ENCODE measurements at regions not wholly inside any gene's neighbourhood (a gene's known extent, or its start where the extent isn't known, plus 50 kb on each side); places are given as distances from the start of the nearest gene placed in this dataset.

DNA sequence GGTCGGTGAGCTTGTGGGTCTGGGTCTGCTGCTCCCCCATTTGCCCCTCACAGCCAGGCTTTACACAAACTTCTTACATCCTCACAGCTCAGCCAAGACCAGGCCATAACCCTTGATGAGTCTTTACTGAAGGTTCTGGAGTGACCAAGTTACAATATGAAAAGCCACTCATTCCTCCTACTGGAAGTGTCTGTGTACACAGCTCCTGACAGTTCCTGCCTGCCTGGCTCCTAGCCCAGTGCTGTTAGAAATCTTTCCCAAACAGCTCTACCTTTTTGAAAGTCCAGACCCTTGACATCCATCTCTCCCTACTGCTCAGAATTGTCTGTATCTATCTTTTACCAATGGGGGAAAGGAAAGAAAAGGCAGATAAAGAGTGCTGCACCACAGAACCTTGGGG lies 106.9 kb downstream of the PAX1 start:
- ChIA-PET POLR2A (no interaction called here), CTCF (no interaction called here)
- H3K36me3 ChIP-seq (ENCODE audit: control insufficient read depth, insufficient read depth, low read length) = no peaks in the 10 kb centered on the region
- DNase-seq (ENCODE audit: low read depth) = no peak
- H3K27me3 ChIP-seq (ENCODE audit: control insufficient read depth, insufficient read depth, low read length) = no peaks in the 10 kb centered on the region
- H3K4me3 ChIP-seq (ENCODE audit: low read depth, low read length) = no peak overlapping the region
- no peak for TF ChIP-seq CTCF (IDR thresholded peaks at IDR 0.05; ENCODE audit: insufficient read depth, low read depth, low read length)

DNA sequence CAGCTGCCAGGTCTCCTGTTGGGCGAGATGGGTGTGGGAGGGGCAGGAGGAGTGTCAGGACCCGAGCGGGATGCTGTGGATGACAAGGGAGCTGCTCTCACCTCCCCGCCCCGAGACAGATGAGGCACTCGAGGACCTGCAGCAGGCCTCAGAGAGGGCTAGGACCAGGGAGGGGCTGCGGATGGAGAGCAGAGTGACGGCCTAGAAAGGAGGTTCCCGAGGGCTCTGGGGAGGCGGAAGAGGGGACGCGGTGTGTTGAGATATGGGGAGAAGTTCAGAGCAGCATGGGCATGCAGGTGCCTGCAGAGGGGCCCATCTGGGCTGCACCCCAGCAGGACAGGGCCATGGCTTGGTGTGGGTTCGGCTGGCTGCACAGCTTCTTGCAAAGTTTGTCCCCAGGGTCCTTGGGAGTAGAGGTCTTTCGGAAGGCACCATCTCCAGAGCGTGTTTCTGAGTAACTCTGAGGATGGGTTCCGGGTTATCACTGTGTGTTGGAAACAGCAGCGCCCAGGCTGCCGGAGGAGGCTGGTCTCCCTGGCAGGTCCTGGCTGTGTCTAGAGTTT lies 104.6 kb downstream of the PAX1 start:
- no peak for TF ChIP-seq CTCF (IDR thresholded peaks at IDR 0.05; ENCODE audit: insufficient read depth, low read depth, low read length)
- no peak overlapping the region for H3K4me3 ChIP-seq (ENCODE audit: low read depth, low read length)
- DNase-seq (ENCODE audit: low read depth) = no peak
- CTCF ChIA-PET = no interaction called here
- POLR2A ChIA-PET = no interaction called here
- H3K36me3 ChIP-seq (ENCODE audit: control insufficient read depth, insufficient read depth, low read length) = no peaks in the 10 kb centered on the region
- no peaks in the 10 kb centered on the region for H3K27me3 ChIP-seq (ENCODE audit: control insufficient read depth, insufficient read depth, low read length)

DNA sequence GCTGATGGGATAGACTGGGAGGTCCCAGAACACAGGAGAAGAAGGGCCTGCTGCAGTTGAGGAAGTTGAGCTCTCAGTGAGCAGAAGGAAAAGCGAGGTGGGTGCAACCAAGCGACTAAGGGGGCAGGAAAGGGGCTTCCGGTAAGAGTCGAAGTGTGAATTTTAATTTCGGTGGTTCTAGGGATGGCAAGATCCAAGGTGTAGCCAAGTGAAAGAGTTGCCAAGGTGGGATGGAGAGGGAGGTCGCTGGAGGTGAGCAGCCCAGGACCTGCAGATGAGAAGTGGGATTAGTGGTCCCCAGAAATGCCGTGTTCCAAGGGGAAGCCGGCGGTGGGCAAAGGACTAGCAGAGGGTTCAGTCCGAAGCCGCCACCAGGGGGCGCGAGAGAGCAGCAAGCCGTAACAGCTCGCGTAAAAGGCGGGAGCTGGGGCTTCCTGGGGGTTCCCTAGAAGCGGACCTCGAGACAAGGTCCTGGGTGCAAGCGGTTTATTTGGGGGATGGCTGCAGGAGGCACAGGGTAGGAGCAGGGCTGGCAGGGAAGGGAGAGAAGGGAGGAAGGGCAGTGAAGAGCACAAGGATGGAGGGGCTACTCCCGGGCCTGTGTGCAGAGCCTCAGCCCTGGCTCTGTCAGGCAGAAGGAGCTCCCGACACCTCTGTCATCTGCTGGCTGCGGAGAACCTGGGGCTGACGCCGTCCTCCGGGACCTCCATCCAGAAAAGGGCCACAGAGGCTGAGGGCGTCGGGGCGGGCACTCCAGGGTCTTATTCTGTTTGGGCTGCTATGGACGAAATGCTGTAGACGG lies 103.6 kb downstream of the PAX1 start:
- ChIA-PET POLR2A (no interaction called here), CTCF (no interaction called here)
- H3K4me3 ChIP-seq (ENCODE audit: low read depth, low read length) = no peak overlapping the region
- peak; percentile 18; the same call in 1 of the 2 replicates for TF ChIP-seq CTCF (IDR thresholded peaks at IDR 0.05; ENCODE audit: insufficient read depth, low read depth, low read length)
- no peaks in the 10 kb centered on the region for H3K36me3 ChIP-seq (ENCODE audit: control insufficient read depth, insufficient read depth, low read length)
- H3K27me3 ChIP-seq (ENCODE audit: control insufficient read depth, insufficient read depth, low read length) = no peaks in the 10 kb centered on the region
- DNase-seq (ENCODE audit: low read depth) = no peak

DNA sequence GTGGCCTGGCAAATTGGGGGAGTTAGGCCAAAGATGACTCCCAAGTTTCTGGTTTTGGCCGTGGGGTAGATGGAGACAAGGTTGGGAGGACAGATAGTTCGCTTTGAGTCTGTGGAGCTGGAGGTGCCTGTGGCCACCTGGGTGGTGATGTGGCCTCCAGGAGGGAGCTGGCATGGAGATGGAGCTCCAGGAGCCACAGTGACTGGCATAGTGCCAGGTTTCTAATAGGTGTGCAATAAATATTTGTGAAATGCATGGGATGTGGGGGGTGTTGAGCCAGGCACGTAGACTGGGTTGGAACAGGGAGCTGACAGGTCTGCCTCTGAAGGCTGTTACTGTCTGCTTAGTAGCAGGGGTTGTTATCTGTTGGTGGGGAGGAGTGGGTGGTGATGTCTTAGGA lies 102.7 kb downstream of the PAX1 start:
- H3K4me3 ChIP-seq (ENCODE audit: low read depth, low read length) = no peak overlapping the region
- TF ChIP-seq CTCF (IDR thresholded peaks at IDR 0.05; ENCODE audit: insufficient read depth, low read depth, low read length) = no peak
- no peak for DNase-seq (ENCODE audit: low read depth)
- ChIA-PET POLR2A (no interaction called here), CTCF (no interaction called here)
- H3K27me3 ChIP-seq (ENCODE audit: control insufficient read depth, insufficient read depth, low read length) = no peaks in the 10 kb centered on the region
- no peaks in the 10 kb centered on the region for H3K36me3 ChIP-seq (ENCODE audit: control insufficient read depth, insufficient read depth, low read length)

- no peak for DNase-seq (ENCODE audit: low read depth)
- TF ChIP-seq CTCF (IDR thresholded peaks at IDR 0.05; ENCODE audit: insufficient read depth, low read depth, low read length) = no peak
- Histone ChIP-seq H3K36me3 (ENCODE audit: control insufficient read depth, insufficient read depth, low read length) (no peaks in the 10 kb centered on the region), H3K27me3 (ENCODE audit: control insufficient read depth, insufficient read depth, low read length) (no peaks in the 10 kb centered on the region), H3K4me3 (ENCODE audit: low read depth, low read length) (no peak overlapping the region)
- POLR2A ChIA-PET = no interaction called here
- CTCF ChIA-PET = no interaction called here
These were observed 99.3 kb downstream of the PAX1 start for GRCh38 chr20:21804802-21805201.

All from BJ (cell line).